Fibroblast of lung (primary cell): ENCODE measurements at regions not wholly inside any gene's neighbourhood (a gene's known extent, or its start where the extent isn't known, plus 50 kb on each side); places are given as distances from the start of the nearest gene placed in this dataset.

ENCODE experiments used
- CTCF ChIP-seq, 2 donors: IDR thresholded peaks in 1 of 2; conservative IDR thresholded peaks in 1 of 2; 1 replicate in 1 of 2; 2 replicates in 1 of 2; pipeline ENCODE4 v1.5.1; 2011 to 2012; ENCODE audit warnings: low read length in 2 of 2, control low read depth in 1 of 2, inconsistent platforms in 1 of 2, low read depth in 1 of 2, mild to moderate bottlenecking in 1 of 2
- EZH2 ChIP-seq: IDR thresholded peaks from 2 replicates; pipeline ENCODE4 v1.5.1; 2012; ENCODE audit warnings: low read length, control low read depth, mild to moderate bottlenecking; ENCODE audit errors: missing control alignments

GRCh38 chr19:32017176-32017953, 328.0 kb upstream of the ZNF507 start:
- TF ChIP-seq CTCF (conservative IDR thresholded peaks at IDR 0.05 in 1 of 2, IDR thresholded peaks at IDR 0.05 in 1 of 2; ENCODE audit: low read depth in 1 of 2, low read length in 2 of 2) (no peak), EZH2 (no peak)
